Fibroblast of lung (primary cell): ENCODE measurements at regions not wholly inside any gene's neighbourhood (a gene's known extent, or its start where the extent isn't known, plus 50 kb on each side); places are given as distances from the start of the nearest gene placed in this dataset.
"Not testable (repeated sequence)": the region's sequence is repeated elsewhere in the genome, so short reads cannot be mapped to it uniquely, and the experiment has no call there.

Experiments used
- DNase-seq, 2 donors: peaks; one replicate each; pipeline versions ENCODE4 v3.0.0 to v3.0.0-alpha.2; 2010; ENCODE audit warnings: low read depth in 2 of 2
- H2AFZ ChIP-seq: 2 replicates; pipeline ENCODE4 v1.5.1; 2012; ENCODE audit warnings: low read length, control low read depth, inconsistent platforms
- H3K27ac ChIP-seq: 2 replicates; pipeline ENCODE4 v1.5.1; 2011; ENCODE audit warnings: low read length, control low read depth; ENCODE audit not compliant: insufficient read depth
- H3K27me3 ChIP-seq: 2 replicates; pipeline ENCODE4 v1.5.1; 2011; ENCODE audit warnings: mild to moderate bottlenecking, low read length; ENCODE audit not compliant: control insufficient read depth, insufficient read depth
- H3K36me3 ChIP-seq: 2 replicates; pipeline ENCODE4 v1.5.1; 2011; ENCODE audit warnings: low read length; ENCODE audit not compliant: control insufficient read depth, insufficient read depth
- H3K4me1 ChIP-seq: 2 replicates; pipeline ENCODE4 v1.5.1; 2011; ENCODE audit warnings: low read length; ENCODE audit not compliant: control insufficient read depth, insufficient read depth; ENCODE audit errors: extremely low read depth
- H3K4me2 ChIP-seq: 2 replicates; pipeline ENCODE4 v1.5.1; 2011; ENCODE audit warnings: low read length, control low read depth; ENCODE audit not compliant: insufficient read depth; ENCODE audit errors: extremely low read depth
- H3K4me3 ChIP-seq, 4 experiments: fragments of 200-600 bp in 1 of 4; sonication (generic) in 1 of 4; replicated peaks in 1 of 4; 2 replicates each; pipeline ENCODE4 v1.5.1; 2011 to 2016; ENCODE audit warnings: low read length in 4 of 4, low read depth in 3 of 4, mild to moderate bottlenecking in 3 of 4, control low read depth in 2 of 4, inconsistent platforms in 1 of 4, mixed read lengths in 1 of 4; ENCODE audit not compliant: insufficient read depth in 1 of 4; ENCODE audit errors: control extremely low read depth in 1 of 4
- H3K79me2 ChIP-seq: 2 replicates; pipeline ENCODE4 v1.5.1; 2012; ENCODE audit warnings: mild to moderate bottlenecking, low read length, inconsistent platforms; ENCODE audit not compliant: control insufficient read depth, insufficient read depth
- H3K9ac ChIP-seq: 2 replicates; pipeline ENCODE4 v1.5.1; 2011; ENCODE audit warnings: mild to moderate bottlenecking, low read length, control low read depth; ENCODE audit not compliant: insufficient read depth
- H3K9me3 ChIP-seq: 2 replicates; pipeline ENCODE4 v1.5.1; 2012; ENCODE audit warnings: low read depth, low read length; ENCODE audit not compliant: control insufficient read depth, insufficient read depth
- H4K20me1 ChIP-seq: 2 replicates; pipeline ENCODE4 v1.5.1; 2011; ENCODE audit warnings: low read length; ENCODE audit not compliant: control insufficient read depth, insufficient read depth; ENCODE audit errors: extremely low read depth
- CTCF ChIP-seq, 2 donors: IDR thresholded peaks in 1 of 2; conservative IDR thresholded peaks in 1 of 2; 1 replicate in 1 of 2; 2 replicates in 1 of 2; pipeline ENCODE4 v1.5.1; 2011 to 2012; ENCODE audit warnings: low read length in 2 of 2, control low read depth in 1 of 2, inconsistent platforms in 1 of 2, low read depth in 1 of 2, mild to moderate bottlenecking in 1 of 2
- EZH2 ChIP-seq: IDR thresholded peaks from 2 replicates; pipeline ENCODE4 v1.5.1; 2012; ENCODE audit warnings: low read length, control low read depth, mild to moderate bottlenecking; ENCODE audit errors: missing control alignments

- Histone ChIP-seq H3K4me3 (no peak overlapping the region), H3K36me3 (no peaks in the 10 kb centered on the region), H3K4me2 (no peak overlapping the region), H3K79me2 (no peaks in the 10 kb centered on the region), H3K9ac (no peak overlapping the region), H3K27ac (no peak overlapping the region), H4K20me1 (no peaks in the 10 kb centered on the region), H3K4me1 (no peaks in the 10 kb centered on the region), H2AFZ (no peak overlapping the region), H3K27me3 (no peaks in the 10 kb centered on the region), H3K9me3 (no peaks in the 10 kb centered on the region)
- DNase-seq: no peak
- TF ChIP-seq EZH2 (no peak), CTCF (conservative IDR thresholded peaks at IDR 0.05 in 1 of 2, IDR thresholded peaks at IDR 0.05 in 1 of 2; ENCODE audit: low read depth in 1 of 2, low read length in 2 of 2) (no peak)
These were observed 294.6 kb downstream of the RPS6KC1 start for GRCh38 chr1:213345621-213346020.

DNA sequence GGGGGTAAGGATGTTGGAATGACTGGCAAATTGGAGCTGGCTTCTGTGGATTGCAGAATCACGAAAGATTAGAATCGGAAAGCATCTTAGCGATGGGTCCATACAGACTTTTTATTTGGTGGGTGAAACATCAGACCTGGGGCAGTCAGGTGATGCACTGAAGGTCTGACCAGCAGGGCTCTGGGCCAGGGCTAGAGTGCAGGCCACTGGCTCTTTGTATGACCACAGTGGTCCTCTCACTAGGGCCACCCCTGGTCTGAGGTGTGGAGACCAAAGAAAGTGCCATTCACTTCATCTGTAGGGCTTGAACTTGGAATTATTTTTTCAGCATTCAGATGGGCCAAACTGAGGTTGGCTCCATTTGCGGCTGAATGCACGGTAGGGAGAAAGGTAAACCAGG, 306.4 kb downstream of the RPS6KC1 start:
- Histone ChIP-seq H3K4me1 (no peaks in the 10 kb centered on the region), H3K36me3 (no peaks in the 10 kb centered on the region), H3K9ac (no peak overlapping the region), H3K27me3 (no peaks in the 10 kb centered on the region), H3K27ac (no peak overlapping the region), H2AFZ (no peak overlapping the region), H3K4me3 (no peak overlapping the region), H3K79me2 (no peaks in the 10 kb centered on the region), H3K9me3 (no peaks in the 10 kb centered on the region), H3K4me2 (no peak overlapping the region), H4K20me1 (no peaks in the 10 kb centered on the region)
- TF ChIP-seq EZH2 (no peak), CTCF (conservative IDR thresholded peaks at IDR 0.05 in 1 of 2, IDR thresholded peaks at IDR 0.05 in 1 of 2; ENCODE audit: low read depth in 1 of 2, low read length in 2 of 2) (no peak)
- no peak for DNase-seq

DNA sequence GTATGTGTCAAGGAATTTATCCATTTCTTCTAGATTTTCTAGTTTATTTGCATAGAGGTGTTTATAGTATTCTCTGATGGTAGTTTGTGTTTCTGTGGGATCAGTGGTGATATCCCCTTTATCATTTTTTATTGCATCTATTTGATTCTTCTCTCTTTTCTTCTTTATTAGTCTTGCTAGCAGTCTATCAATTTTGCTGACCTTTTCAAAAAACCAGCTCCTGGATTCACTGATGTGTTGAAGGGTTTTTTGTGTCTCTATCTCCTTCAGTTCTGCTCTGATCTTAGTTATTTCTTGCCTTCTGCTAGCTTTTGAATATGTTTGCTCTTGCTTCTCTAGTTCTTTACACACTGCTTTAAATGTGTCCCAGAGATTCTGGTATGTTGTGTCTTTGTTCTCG, 307.3 kb downstream of the RPS6KC1 start:
- not testable (repeated sequence) for H3K9me3 ChIP-seq, H3K36me3 ChIP-seq, H3K9ac ChIP-seq, H4K20me1 ChIP-seq, H3K27me3 ChIP-seq, H3K4me2 ChIP-seq, H3K4me1 ChIP-seq, DNase-seq, H3K4me3 ChIP-seq, H3K27ac ChIP-seq, H2AFZ ChIP-seq, H3K79me2 ChIP-seq

GRCh38 chr1:213362598-213362997, 311.6 kb downstream of the RPS6KC1 start:
- no peak overlapping the region for H3K27ac ChIP-seq
- no peak for DNase-seq
- H2AFZ ChIP-seq: no peak overlapping the region

More at GRCh38 chr1:213362598-213362997, 311.6 kb downstream of the RPS6KC1 start:
- Histone ChIP-seq H3K27me3 (no peaks in the 10 kb centered on the region), H3K4me2 (no peak overlapping the region), H3K4me1 (no peaks in the 10 kb centered on the region), H3K4me3 (no peak overlapping the region), H3K9ac (no peak overlapping the region), H4K20me1 (no peaks in the 10 kb centered on the region), H3K9me3 (no peaks in the 10 kb centered on the region), H3K79me2 (no peaks in the 10 kb centered on the region), H3K36me3 (no peaks in the 10 kb centered on the region)
- TF ChIP-seq EZH2: no peak
- TF ChIP-seq CTCF (conservative IDR thresholded peaks at IDR 0.05 in 1 of 2, IDR thresholded peaks at IDR 0.05 in 1 of 2; ENCODE audit: low read depth in 1 of 2, low read length in 2 of 2): no peak
